HCT116 (cell line): ENCODE measurements at regions not wholly inside any gene's neighbourhood (a gene's known extent, or its start where the extent isn't known, plus 50 kb on each side); places are given as distances from the start of the nearest gene placed in this dataset.

ENCODE experiments used
- ATAC-seq: fragments of 200-7000 bp; cut with Tn5 transposase; 2 replicates; pipeline ENCODE4 v1.9.1; 2020; ENCODE audit warnings: mild to moderate bottlenecking, moderate library complexity
- BruUV-seq: library from RNA; stranded (reverse); fragments of 400-500 nt; replicated peaks from 2 replicates; lab custom pipeline; 2021; lab: Mats Ljungman, UMichigan
- CTCF ChIA-PET: fragments of 300-600 bp; sonication (Branson Sonifier 250); formaldehyde crosslinking; loops from one replicate; lab custom pipeline; 2021; ENCODE audit warnings: antibody characterized with exemption; lab: Charles Lee
- POLR2A ChIA-PET: fragments of 300-600, 350-600 bp; sonication (Branson Sonifier 250); formaldehyde crosslinking; loops from one replicate; lab custom pipeline; 2021; ENCODE audit warnings: antibody characterized with exemption; lab: Charles Lee
- RAD21 ChIA-PET, 2 experiments: fragments of 300-600 bp; sonication (Branson Sonifier 250); formaldehyde crosslinking; loops; one replicate each; lab custom pipeline; 2023; ENCODE audit warnings: low total read pairs in 2 of 2; ENCODE audit not compliant: uncharacterized antibody in 2 of 2, unreplicated experiment in 2 of 2, low non-redundant PET in 1 of 2; lab: Charles Lee
- DNase-seq: peaks from one replicate; pipeline ENCODE4 v3.0.0-alpha.2; 2010; ENCODE audit warnings: low read depth, low spot score
- H2AFZ ChIP-seq: fragments of 200-600 bp; shearing (Covaris generic), sonication (generic); 2 replicates; pipeline ENCODE4 v1.6.1; 2017; ENCODE audit warnings: low read depth, mixed run types, mixed read lengths, antibody characterized with exemption, low read length; ENCODE audit not compliant: poor library complexity, severe bottlenecking
- H3K27ac ChIP-seq: 2 replicates; pipeline ENCODE4 v1.5.1; 2012; ENCODE audit warnings: low read depth, low read length
- H3K27me3 ChIP-seq: fragments of 200-600 bp; sonication (generic); 2 replicates; pipeline ENCODE4 v1.6.1; 2016; ENCODE audit warnings: mixed run types, low read length, mixed read lengths; ENCODE audit not compliant: insufficient read depth
- H3K36me3 ChIP-seq, 2 experiments: fragments of 200-500 bp in 1 of 2; fragments of 200-600 bp in 1 of 2; sonication (Bioruptor generic) in 1 of 2; sonication (generic) in 1 of 2; 2 replicates each; pipeline versions ENCODE4 v1.5.1 to v1.6.1; 2014 to 2016; ENCODE audit warnings: low read length in 2 of 2, inconsistent platforms in 1 of 2, mixed read lengths in 1 of 2, mixed run types in 1 of 2; ENCODE audit not compliant: insufficient read depth in 2 of 2, control insufficient read depth in 1 of 2
- H3K4me1 ChIP-seq, 2 experiments: fragments of 200-600 bp in 1 of 2; sonication (generic) in 1 of 2; 2 replicates each; pipeline versions ENCODE4 v1.5.1 to v1.6.1; 2012 to 2017; ENCODE audit warnings: low read length in 2 of 2, inconsistent platforms in 1 of 2, mild to moderate bottlenecking in 1 of 2, mixed read lengths in 1 of 2, mixed run types in 1 of 2, moderate library complexity in 1 of 2; ENCODE audit not compliant: insufficient read depth in 2 of 2, control insufficient read depth in 1 of 2
- H3K4me2 ChIP-seq: fragments of 200-600 bp; sonication (generic); 2 replicates; pipeline ENCODE4 v1.6.1; 2017; ENCODE audit warnings: mixed run types, low read length, mixed read lengths
- H3K4me3 ChIP-seq, 2 experiments: fragments of 200-600 bp in 1 of 2; sonication (generic) in 1 of 2; replicated peaks in 1 of 2; 2 replicates each; pipeline ENCODE4 v1.5.1; 2011 to 2016; ENCODE audit warnings: low read length in 2 of 2, control low read depth in 1 of 2, low read depth in 1 of 2, mild to moderate bottlenecking in 1 of 2, mixed read lengths in 1 of 2, mixed run types in 1 of 2
- H3K79me2 ChIP-seq: fragments of 200-600 bp; sonication (generic); 2 replicates; pipeline ENCODE4 v1.6.1; 2017; ENCODE audit warnings: mild to moderate bottlenecking, mixed run types, low read length, moderate library complexity, mixed read lengths; ENCODE audit not compliant: insufficient read depth
- H3K9ac ChIP-seq: fragments of 200-600 bp; sonication (generic); 2 replicates; pipeline ENCODE4 v1.6.1; 2016; ENCODE audit warnings: low read length, mixed read lengths
- H3K9me2 ChIP-seq: fragments of 200-600 bp; sonication (generic), shearing (Covaris generic); 2 replicates; pipeline ENCODE4 v1.6.1; 2017; ENCODE audit warnings: mixed run types, mild to moderate bottlenecking, moderate library complexity; ENCODE audit not compliant: insufficient read depth
- H3K9me3 ChIP-seq, 2 experiments: fragments of 200-500 bp in 1 of 2; fragments of 200-600 bp in 1 of 2; sonication (Bioruptor generic) in 1 of 2; sonication (generic) in 1 of 2; 2 replicates each; pipeline ENCODE4 v1.6.1; 2014 to 2017; ENCODE audit warnings: low read length in 2 of 2, mixed read lengths in 2 of 2, inconsistent platforms in 1 of 2, low read depth in 1 of 2, mild to moderate bottlenecking in 1 of 2, mixed run types in 1 of 2, moderate library complexity in 1 of 2; ENCODE audit not compliant: control insufficient read depth in 1 of 2, insufficient read depth in 1 of 2
- H4K20me1 ChIP-seq: fragments of 200-600 bp; sonication (generic), shearing (Covaris generic); 2 replicates; pipeline ENCODE4 v1.6.1; 2017; ENCODE audit warnings: mixed run types, mild to moderate bottlenecking, moderate library complexity; ENCODE audit not compliant: insufficient read depth
- CEBPB ChIP-seq: IDR thresholded peaks from 2 replicates; pipeline ENCODE4 v1.6.1; 2012; ENCODE audit warnings: low read depth
- EZH2 ChIP-seq: fragments of 200-600 bp; sonication (generic); IDR thresholded peaks from 2 replicates; pipeline ENCODE4 v1.6.1; 2017; ENCODE audit warnings: antibody characterized with exemption, mixed run types
- TCF7L2 ChIP-seq: IDR thresholded peaks from 2 replicates; pipeline ENCODE4 v1.7.0; 2011; ENCODE audit warnings: borderline replicate concordance, inconsistent platforms; ENCODE audit not compliant: insufficient read depth, insufficient read length; ENCODE audit errors: extremely low read depth
- YY1 ChIP-seq: IDR thresholded peaks from 2 replicates; pipeline ENCODE4 v1.6.1; 2011; ENCODE audit warnings: low read length, low read depth, moderate library complexity, mild to moderate bottlenecking; ENCODE audit not compliant: insufficient replicate concordance; ENCODE audit errors: extremely low read depth
- intact Hi-C: fragments of 100-400 bp; cut with micrococcal nuclease; formaldehyde crosslinking; loops from 2 replicates; pipeline ENCODE4 v1.10.0; 2022
- TF ChIP-seq, protein P1 (sequence below): IDR thresholded peaks from 2 replicates; pipeline ENCODE4 v1.6.1; 2011; ENCODE audit warnings: mild to moderate bottlenecking, low read length, moderate library complexity; ENCODE audit not compliant: insufficient replicate concordance; ENCODE audit errors: extremely low read depth
- TF ChIP-seq, protein P2 (sequence below): IDR thresholded peaks from 2 replicates; pipeline ENCODE4 v1.6.1; 2012; ENCODE audit warnings: low read depth

DNA sequence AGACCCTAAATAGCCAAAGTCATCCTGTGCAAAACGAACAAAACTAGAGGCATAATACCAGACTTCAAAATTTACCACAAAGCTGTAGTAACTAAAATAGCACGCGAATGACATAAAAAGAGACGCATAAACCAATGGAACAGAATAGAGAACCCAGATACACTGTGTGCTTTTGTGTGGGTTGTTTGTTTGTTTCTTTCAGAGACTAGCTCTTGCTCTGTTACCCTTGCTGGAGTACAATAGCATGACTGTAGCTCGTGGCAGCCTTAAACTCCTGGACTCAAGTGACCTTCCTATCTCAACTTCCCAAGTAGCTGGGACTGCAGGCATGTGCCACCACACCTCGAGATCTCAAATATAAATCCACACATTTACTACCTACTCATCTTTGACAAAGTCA is 1314.6 kb upstream of the GBE1 start:
- peaks cover 4 to 15% of the 10 kb centered on the region in 2 experiments; a peak in 2 of 4 replicates for H3K9me3 ChIP-seq
- no peaks in the 10 kb centered on the region for H3K9me2 ChIP-seq
- H2AFZ ChIP-seq = no peak overlapping the region
- H3K4me1 ChIP-seq = no peaks in the 10 kb centered on the region
- no peak for DNase-seq
- H3K27me3 ChIP-seq = no peaks in the 10 kb centered on the region
- H3K4me2 ChIP-seq = no peak overlapping the region
- no peak for ATAC-seq
- RAD21 ChIA-PET = no interaction called here
- H3K27ac ChIP-seq = no peak overlapping the region
- H3K4me3 ChIP-seq = no peak overlapping the region
- no TSS peak for BruUV-seq
- POLR2A ChIA-PET = no interaction called here
- H3K9ac ChIP-seq = no peak overlapping the region
- TF ChIP-seq CEBPB (no peak), YY1 (no peak), EZH2 (no peak), TCF7L2 (no peak)
- TF ChIP-seq, protein P1, sequence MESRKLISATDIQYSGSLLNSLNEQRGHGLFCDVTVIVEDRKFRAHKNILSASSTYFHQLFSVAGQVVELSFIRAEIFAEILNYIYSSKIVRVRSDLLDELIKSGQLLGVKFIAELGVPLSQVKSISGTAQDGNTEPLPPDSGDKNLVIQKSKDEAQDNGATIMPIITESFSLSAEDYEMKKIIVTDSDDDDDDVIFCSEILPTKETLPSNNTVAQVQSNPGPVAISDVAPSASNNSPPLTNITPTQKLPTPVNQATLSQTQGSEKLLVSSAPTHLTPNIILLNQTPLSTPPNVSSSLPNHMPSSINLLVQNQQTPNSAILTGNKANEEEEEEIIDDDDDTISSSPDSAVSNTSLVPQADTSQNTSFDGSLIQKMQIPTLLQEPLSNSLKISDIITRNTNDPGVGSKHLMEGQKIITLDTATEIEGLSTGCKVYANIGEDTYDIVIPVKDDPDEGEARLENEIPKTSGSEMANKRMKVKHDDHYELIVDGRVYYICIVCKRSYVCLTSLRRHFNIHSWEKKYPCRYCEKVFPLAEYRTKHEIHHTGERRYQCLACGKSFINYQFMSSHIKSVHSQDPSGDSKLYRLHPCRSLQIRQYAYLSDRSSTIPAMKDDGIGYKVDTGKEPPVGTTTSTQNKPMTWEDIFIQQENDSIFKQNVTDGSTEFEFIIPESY = no peak
- TF ChIP-seq, protein P2, sequence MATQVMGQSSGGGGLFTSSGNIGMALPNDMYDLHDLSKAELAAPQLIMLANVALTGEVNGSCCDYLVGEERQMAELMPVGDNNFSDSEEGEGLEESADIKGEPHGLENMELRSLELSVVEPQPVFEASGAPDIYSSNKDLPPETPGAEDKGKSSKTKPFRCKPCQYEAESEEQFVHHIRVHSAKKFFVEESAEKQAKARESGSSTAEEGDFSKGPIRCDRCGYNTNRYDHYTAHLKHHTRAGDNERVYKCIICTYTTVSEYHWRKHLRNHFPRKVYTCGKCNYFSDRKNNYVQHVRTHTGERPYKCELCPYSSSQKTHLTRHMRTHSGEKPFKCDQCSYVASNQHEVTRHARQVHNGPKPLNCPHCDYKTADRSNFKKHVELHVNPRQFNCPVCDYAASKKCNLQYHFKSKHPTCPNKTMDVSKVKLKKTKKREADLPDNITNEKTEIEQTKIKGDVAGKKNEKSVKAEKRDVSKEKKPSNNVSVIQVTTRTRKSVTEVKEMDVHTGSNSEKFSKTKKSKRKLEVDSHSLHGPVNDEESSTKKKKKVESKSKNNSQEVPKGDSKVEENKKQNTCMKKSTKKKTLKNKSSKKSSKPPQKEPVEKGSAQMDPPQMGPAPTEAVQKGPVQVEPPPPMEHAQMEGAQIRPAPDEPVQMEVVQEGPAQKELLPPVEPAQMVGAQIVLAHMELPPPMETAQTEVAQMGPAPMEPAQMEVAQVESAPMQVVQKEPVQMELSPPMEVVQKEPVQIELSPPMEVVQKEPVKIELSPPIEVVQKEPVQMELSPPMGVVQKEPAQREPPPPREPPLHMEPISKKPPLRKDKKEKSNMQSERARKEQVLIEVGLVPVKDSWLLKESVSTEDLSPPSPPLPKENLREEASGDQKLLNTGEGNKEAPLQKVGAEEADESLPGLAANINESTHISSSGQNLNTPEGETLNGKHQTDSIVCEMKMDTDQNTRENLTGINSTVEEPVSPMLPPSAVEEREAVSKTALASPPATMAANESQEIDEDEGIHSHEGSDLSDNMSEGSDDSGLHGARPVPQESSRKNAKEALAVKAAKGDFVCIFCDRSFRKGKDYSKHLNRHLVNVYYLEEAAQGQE = no peak
- H3K36me3 ChIP-seq = no peaks in the 10 kb centered on the region; a peak in 1 of 4 replicates
- H4K20me1 ChIP-seq = no peaks in the 10 kb centered on the region
- no peaks in the 10 kb centered on the region for H3K79me2 ChIP-seq
- intact Hi-C loops = no loop called here
- CTCF ChIA-PET = no interaction called here
